GM19397 (cell line): ENCODE measurements at regions not wholly inside any gene's neighbourhood (a gene's known extent, or its start where the extent isn't known, plus 50 kb on each side); places are given as distances from the start of the nearest gene placed in this dataset.

Experiments
- ATAC-seq: cut with Tn5 transposase; IDR thresholded peaks from one replicate; pipeline ENCODE4 v1.9.1; 2021; ENCODE audit warnings: mild to moderate bottlenecking, moderate library complexity; ENCODE audit not compliant: unreplicated experiment

DNA sequence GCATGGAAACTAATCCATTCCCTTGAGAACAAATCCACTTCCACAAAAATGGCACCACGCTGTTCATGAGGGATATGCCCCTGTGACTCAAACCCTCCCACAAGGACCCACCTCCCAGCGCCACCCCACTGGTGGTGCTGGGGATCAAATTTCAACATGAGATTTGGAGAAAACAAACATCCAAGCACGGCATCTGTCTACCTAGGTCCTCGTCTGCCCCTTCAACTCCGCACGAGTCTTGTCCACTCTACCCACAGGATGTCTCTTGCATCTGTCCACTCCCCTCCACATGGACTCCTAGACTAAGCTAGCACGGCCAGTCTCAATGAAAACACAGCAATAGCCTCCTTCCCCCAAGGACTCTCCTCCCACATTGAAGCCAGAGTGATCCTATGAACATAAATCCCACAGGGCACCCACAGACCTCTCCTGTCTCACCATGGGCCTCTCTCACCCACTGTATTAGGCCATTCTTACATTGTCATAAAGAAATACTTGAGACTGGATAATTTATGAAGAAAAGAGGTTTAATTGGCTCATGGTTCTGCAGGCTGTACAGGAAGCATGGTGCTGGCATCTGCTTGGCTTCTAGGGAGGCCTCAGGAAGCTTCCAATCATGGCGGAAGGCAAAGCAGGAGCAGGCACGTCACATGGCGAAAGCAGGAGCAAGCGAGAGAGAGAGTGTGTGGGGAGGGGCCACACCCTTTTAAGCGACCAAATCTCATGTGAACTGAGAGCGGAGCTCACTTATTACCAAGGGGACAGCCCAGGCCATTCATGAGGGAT is 101.4 kb downstream of the TOMM20 start:
- no peak for ATAC-seq

DNA sequence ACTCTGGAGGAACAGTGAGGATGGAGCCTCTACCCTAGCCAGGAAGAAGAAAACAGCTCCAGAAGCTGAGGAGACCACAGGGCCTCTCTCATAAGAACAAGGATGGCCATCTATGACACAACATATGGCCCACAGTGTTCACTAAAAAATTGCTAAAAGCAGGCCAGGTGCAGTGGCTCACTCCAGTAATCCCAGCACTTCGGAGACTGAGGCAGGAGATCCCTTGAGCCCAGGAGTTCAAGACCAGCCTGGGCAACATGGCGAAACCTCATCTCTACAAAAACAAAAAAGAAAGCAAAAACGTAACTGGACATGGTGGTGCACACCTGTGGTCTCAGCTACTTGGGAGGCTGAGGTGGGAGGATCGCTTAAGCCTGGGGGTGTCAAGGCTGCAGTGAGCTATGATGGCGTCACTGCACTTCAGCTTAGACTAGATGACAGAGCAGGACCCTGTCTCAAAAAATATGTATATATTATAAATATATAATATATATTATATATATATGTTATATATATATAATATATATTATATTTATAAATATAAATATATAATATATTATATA is 103.1 kb downstream of the TOMM20 start:
- ATAC-seq: no peak

GRCh38 chr1:235024711-235025421 is 103.8 kb downstream of the TOMM20 start:
- no peak for ATAC-seq

GRCh38 chr1:235023711-235024439 is 104.8 kb downstream of the TOMM20 start:
- ATAC-seq: no peak

DNA sequence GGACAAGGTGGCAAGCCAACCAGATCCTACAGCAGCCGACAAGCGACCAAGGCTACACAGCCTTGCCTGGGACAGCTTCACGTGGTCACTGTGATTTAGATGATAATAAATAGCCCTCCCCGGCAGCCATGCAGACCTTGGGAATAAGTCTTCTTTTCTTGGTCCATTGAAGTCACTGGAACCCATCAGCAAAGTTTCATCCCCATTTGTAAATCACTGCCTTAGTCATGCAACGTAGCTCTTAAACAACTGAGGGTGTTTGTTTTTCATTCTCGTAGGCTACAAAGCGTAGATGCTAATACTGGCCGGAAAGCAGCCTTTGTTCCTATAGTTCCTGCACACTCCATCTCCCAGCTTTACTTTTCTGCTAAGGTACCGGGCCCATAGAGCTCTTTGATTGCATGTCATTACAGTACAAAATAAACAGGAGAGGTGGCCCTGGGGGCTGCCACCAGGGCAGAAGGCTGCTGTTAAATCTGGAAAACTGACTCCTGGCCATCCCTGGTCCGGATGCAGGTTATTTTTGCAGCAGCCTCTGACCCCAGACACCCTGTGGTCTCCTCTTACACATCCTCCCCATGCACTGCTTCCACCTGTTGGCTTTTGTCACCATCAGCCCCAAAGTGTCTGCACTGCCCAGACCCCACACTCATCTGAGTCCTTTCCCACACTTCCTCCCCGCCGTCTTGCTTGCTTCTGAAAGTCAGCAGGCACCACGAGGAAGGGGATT is 105.5 kb downstream of the TOMM20 start:
- peak; percentile 49 for ATAC-seq

DNA sequence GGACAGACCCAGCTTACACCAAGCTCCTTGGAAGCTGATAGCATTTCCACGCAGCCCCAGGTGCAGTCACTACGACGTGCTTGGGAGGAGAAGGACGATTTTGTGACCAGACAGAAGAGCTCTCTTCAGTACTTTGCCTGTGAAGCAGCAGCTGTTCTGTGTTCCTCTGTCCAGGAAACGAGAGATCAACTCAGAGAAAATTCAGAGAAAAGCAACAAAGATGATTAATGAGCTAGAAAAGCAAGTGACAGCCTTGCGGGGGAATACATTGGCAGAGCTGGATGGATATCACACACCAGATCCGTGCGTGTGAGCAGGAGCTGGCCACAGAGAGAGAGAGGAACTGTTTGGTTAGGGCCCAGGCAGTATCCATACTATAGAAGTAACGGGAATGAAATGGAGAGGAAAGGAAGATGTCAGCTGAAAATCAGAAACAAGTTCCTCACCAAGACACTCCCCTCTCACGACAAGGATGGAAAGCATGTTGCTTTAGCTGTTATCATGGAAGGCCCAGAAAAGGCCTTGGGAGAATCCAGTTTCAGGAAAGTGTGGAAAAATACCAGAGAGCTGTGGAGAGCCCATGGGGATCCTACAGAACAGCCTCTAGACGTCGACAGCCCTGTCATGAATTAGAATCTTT is 106.2 kb downstream of the TOMM20 start:
- no peak for ATAC-seq

GRCh38 chr1:235021815-235022214 is 106.8 kb downstream of the TOMM20 start:
- no peak for ATAC-seq

DNA sequence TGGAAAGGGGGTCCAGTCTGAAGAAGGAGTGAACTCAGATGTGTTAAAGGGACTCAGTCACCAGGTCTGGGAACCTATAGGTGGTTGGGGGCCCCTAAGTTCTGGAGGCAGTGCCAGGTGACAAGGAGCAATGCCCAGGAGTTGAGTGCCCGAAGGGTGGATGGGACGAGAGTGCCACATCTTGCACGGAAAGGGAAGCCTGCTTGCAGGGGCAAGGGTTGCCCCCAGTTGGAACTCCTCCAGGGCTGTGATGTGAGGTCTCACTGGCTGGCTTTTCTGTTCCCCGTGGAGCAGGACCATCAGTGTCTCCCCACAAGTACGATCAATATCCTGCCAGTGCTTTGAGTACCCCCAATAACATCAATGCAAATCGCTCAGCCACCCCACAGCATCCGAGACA is 107.3 kb downstream of the TOMM20 start:
- ATAC-seq: no peak

- no peak for ATAC-seq
These were observed 108.7 kb downstream of the TOMM20 start for GRCh38 chr1:235019961-235020360.

- ATAC-seq: no peak
These were observed 109.2 kb downstream of the TOMM20 start for GRCh38 chr1:235019471-235019870.

DNA sequence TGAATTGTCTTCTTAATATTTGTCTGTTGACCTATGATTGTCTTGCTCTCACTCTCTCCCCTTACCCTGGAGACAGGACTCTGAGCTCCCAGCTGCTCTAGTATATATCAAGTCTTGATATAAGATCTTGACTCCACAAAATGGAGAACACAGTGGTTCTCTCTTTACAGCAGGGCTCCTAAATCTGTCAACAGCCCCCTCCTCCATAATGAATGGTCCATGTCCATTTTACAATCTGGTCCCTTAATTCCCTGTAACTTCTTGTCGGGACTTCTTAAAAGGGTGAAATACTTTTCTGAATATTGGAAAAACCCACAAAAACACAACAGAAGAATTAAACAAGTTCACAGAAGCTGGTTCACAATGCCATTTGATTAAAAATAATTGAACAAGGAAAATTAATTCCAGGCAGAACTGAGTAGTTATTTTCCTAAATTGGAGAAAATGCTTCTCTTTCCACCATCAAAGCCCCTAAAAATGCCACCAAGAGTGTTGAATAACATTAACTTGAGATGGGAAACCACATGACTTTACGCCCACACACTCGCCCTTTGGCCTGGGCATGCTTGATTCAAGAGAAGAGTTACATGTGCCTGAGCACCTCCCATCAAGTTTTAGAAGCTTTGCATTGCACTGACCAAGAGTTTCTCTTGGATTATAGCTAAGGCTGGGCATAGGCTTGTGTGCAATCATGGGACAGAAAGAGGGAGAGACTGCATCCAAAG is 109.8 kb downstream of the TOMM20 start:
- ATAC-seq: no peak

DNA sequence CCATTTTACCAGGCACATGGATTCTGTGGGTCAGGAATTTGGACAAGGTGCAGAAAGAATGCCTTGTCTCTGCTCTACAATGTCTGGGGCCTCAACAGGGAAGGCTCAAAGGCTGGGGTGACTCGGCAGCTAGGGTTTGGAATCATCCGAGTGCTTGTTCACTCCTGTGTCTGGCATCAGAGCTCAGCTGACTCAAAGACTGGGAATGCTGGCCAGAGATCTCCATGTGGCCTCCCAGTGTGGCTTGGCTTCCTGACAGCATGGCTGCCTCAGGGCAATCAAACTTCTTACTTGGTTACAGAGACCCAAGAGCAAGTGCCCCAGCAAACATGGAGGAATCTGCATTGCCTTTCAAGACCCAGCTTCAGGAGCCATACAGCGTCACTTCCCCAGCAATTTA is 110.5 kb downstream of the TOMM20 start:
- no peak for ATAC-seq

DNA sequence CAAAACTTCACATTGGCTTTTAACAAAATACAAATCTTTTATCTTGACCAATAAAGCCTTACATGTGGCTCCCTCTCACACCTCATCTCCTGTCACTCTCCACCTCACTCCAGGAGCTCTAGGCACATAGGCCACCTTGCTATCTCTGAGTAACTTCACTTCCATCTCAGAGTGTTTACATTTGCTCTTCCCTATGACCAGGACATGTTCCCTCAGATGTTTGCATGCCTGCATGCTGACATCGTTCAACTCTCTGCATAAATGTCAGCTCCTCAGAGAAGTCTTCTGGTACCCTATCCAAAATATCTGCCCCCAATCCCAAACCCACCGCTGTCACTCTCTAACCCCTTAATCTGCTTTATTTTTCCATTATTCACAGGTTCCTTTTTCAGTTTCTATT is 110.9 kb downstream of the TOMM20 start:
- ATAC-seq: no peak

DNA sequence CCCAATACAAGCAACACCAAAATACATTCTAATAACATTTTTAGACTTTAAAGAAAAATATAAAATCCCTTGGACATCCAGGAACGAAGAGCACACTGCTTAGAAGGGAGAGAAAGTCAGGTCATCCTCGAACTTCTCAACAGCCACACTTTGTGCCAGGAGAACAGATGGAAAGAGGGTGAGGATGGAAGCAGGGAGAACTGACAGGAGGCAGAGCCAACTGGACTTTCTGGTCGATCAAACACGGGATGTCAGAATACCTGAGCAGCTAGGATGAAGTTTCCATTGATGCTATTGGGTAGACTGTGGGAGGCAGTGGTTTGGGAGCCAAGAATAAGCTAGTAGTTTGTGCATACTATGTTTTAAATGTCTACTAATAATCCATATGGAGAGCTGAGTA is 111.4 kb downstream of the TOMM20 start:
- no peak for ATAC-seq

DNA sequence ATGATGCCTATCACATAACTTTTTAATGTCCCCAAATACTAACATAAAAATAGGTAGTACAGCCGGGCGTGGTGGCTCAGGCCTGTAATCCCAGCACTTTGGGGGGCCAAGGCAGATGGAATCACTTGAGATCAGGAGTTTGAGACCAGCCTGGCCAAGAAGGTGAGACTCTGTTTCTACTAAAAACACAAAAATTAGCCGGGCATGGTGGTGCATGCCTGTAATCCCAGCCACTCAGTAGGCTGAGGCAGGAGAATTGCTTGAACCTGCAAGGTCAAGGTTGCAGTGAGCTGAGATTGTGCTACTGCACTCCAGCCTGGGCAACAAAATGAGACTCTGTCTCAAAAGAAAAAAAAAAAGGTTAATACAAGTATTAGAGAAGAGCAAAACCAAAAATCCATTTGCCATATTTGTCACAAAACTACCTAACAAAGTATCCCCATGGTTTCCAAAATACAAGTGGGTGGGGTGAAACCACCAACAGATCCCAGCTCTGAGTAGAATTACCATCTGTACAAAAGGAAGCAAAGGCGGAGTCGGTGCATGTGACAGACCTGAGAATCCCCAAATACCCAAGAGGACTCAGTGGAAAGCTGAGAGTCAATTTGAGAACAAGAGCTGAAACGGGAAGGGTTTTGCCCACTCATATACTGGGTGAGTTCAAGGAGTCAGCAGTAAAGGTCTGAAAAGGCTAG is 113.2 kb downstream of the TOMM20 start:
- peak; percentile 23 for ATAC-seq

DNA sequence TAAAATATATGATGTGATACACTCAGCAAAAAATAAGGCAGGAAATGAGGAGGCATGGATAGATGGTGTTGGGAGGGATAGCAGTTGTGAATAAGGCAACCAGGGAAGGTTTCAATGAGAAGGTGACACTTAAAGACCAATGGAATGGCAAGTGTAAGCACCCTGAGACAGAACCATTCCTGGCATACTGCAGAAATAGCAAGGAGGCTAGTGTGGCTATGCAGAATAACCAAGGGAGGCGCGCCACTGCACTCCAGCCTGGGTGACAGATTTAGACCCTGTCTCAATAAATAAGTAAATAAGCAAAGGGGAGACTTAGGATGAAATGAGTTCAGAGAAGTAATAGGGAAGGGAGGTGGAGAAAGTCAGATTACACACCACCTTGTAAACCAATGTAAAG is 113.9 kb downstream of the TOMM20 start:
- no peak for ATAC-seq

- ATAC-seq: no peak
These were observed 115.1 kb downstream of the TOMM20 start for GRCh38 chr1:235013512-235013911.

DNA sequence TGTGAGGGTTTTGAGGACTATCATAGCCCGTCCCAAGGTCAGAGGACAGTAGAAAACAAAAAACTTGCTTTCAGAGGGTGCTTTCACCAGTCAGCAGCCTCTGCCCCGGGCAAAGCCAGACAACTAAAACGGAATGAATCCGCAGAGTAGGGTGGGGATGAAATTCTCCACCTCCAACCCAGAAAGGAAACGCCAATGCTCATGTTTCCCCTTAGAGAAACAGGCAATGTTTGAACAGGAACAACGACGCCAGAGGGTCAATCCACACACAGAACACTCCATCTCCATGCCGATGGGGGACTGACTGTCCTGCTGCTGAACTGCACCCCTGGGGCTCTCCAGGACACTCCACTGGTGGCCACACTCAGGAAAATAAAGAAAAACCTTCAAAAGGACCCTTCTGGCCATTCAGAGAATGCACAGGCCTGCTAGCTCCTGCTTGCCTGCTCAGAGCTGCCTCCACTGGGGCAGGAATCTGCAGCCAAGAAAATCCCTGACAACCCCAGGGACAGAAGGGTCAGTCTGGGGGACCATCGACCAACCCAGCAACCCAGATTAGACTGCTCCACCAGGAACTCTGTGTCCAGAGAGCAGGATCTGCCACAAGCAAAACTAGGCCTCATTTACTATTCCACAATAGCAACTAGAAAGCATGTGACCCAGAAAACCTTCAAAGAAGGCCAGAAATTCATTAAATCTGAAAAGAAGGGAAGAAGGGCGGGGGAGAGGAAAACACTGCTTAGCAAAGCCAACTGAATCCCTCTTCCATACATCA is 116.0 kb downstream of the TOMM20 start:
- no peak for ATAC-seq
